HEK293T (cell line): ENCODE measurements at regions not wholly inside any gene's neighbourhood (a gene's known extent, or its start where the extent isn't known, plus 50 kb on each side); places are given as distances from the start of the nearest gene placed in this dataset.

Source experiments
- ELF4 ChIP-seq: fragments of 450-650 bp; IDR thresholded peaks from 2 replicates; pipeline ENCODE4 v1.6.1; 2017; ENCODE audit warnings: antibody characterized with exemption
- FOXK2 ChIP-seq: fragments of 450-650 bp; IDR thresholded peaks from 2 replicates; pipeline ENCODE4 v1.6.1; 2016; ENCODE audit warnings: mild to moderate bottlenecking

GRCh38 chr4:41385481-41385880 is 128.8 kb downstream of the UCHL1 start:
- TF ChIP-seq ELF4 = no peak
- TF ChIP-seq FOXK2 = no peak
